Activated naive CD4-positive, alpha-beta T cell treated with anti-CD3 and anti-CD28 coated beads, Interleukin-2, amount 50 U/mL, for 24 hours (primary cell): ENCODE measurements at regions not wholly inside any gene's neighbourhood (a gene's known extent, or its start where the extent isn't known, plus 50 kb on each side); places are given as distances from the start of the nearest gene placed in this dataset.

Experiments
- H3K27ac Mint-ChIP-seq: one replicate; pipeline ENCODE4 v1.8.0; 2021; ENCODE audit warnings: mild to moderate bottlenecking, mixed read lengths
- H3K27me3 Mint-ChIP-seq: one replicate; pipeline ENCODE4 v1.8.0; 2021; ENCODE audit warnings: mixed read lengths
- H3K36me3 Mint-ChIP-seq: one replicate; pipeline ENCODE4 v1.8.0; 2021; ENCODE audit warnings: mixed read lengths
- H3K4me1 Mint-ChIP-seq: one replicate; pipeline ENCODE4 v1.8.0; 2021; ENCODE audit warnings: mixed read lengths
- H3K4me3 Mint-ChIP-seq: one replicate; pipeline ENCODE4 v1.8.0; 2021; ENCODE audit warnings: mild to moderate bottlenecking, mixed read lengths
- H3K9me3 Mint-ChIP-seq: one replicate; pipeline ENCODE4 v1.8.0; 2021; ENCODE audit warnings: mixed read lengths

- no peak overlapping the region for H3K27ac Mint-ChIP-seq
- H3K4me3 Mint-ChIP-seq = no peak overlapping the region
- peaks cover 13% of the 10 kb centered on the region for H3K36me3 Mint-ChIP-seq
- H3K4me1 Mint-ChIP-seq = no peaks in the 10 kb centered on the region
- no peaks in the 10 kb centered on the region for H3K9me3 Mint-ChIP-seq
- H3K27me3 Mint-ChIP-seq = no peaks in the 10 kb centered on the region
Measured at GRCh38 chr13:21322327-21322965, 136.7 kb downstream of the ZDHHC20 start.
